ENCODE measurements at regions not wholly inside any gene's neighbourhood (a gene's known extent, or its start where the extent isn't known, plus 50 kb on each side); places are given as distances from the start of the nearest gene placed in this dataset.

GRCh38 chr1:187390215-187390818, 561.6 kb downstream of the PLA2G4A start:
- no peak overlapping the region for H3K4me3 ChIP-seq (ENCODE audit: low read length)
- DNase-seq (ENCODE audit: low read depth, low spot score), result no peak

GRCh38 chr1:187396226-187396625, 567.5 kb downstream of the PLA2G4A start:
- H3K4me3 ChIP-seq (ENCODE audit: low read length), result no peak overlapping the region
- no peak for DNase-seq (ENCODE audit: low read depth, low spot score)

- DNase-seq (ENCODE audit: low read depth, low spot score), result no peak
- H3K4me3 ChIP-seq (ENCODE audit: low read length), result no peak overlapping the region
Observed at GRCh38 chr1:187396929-187397796, 568.4 kb downstream of the PLA2G4A start.

GRCh38 chr1:187408212-187409004, 579.7 kb downstream of the PLA2G4A start:
- DNase-seq (ENCODE audit: low read depth, low spot score), result no peak
- no peak overlapping the region for H3K4me3 ChIP-seq (ENCODE audit: low read length)

- DNase-seq (ENCODE audit: low read depth, low spot score), result no peak
- no peak overlapping the region for H3K4me3 ChIP-seq (ENCODE audit: low read length)
Observed at GRCh38 chr1:187409341-187409740, 580.6 kb downstream of the PLA2G4A start.

GRCh38 chr1:187411118-187411517, 582.4 kb downstream of the PLA2G4A start:
- no peak for DNase-seq (ENCODE audit: low read depth, low spot score)
- no peak overlapping the region for H3K4me3 ChIP-seq (ENCODE audit: low read length)

- H3K4me3 ChIP-seq (ENCODE audit: low read length), result no peak overlapping the region
- no peak for DNase-seq (ENCODE audit: low read depth, low spot score)
Observed at GRCh38 chr1:187413405-187414169, 584.8 kb downstream of the PLA2G4A start.

GRCh38 chr1:187415065-187415464, 586.3 kb downstream of the PLA2G4A start:
- no peak overlapping the region for H3K4me3 ChIP-seq (ENCODE audit: low read length)
- no peak for DNase-seq (ENCODE audit: low read depth, low spot score)

GRCh38 chr1:187417520-187417919, 588.8 kb downstream of the PLA2G4A start:
- H3K4me3 ChIP-seq (ENCODE audit: low read length), result no peak overlapping the region
- DNase-seq (ENCODE audit: low read depth, low spot score), result no peak

- no peak for DNase-seq (ENCODE audit: low read depth, low spot score)
- H3K4me3 ChIP-seq (ENCODE audit: low read length), result no peak overlapping the region
Observed at GRCh38 chr1:187433598-187433997, 604.8 kb downstream of the PLA2G4A start.

- no peak overlapping the region for H3K4me3 ChIP-seq (ENCODE audit: low read length)
- DNase-seq (ENCODE audit: low read depth, low spot score), result no peak
Observed at GRCh38 chr1:187442603-187443002, 613.9 kb downstream of the PLA2G4A start.

GRCh38 chr1:187443939-187444338, 615.2 kb downstream of the PLA2G4A start:
- DNase-seq (ENCODE audit: low read depth, low spot score), result no peak
- H3K4me3 ChIP-seq (ENCODE audit: low read length), result no peak overlapping the region

GRCh38 chr1:187445066-187445465, 616.3 kb downstream of the PLA2G4A start:
- DNase-seq (ENCODE audit: low read depth, low spot score), result no peak
- H3K4me3 ChIP-seq (ENCODE audit: low read length), result no peak overlapping the region

GRCh38 chr1:187451238-187451637, 622.5 kb downstream of the PLA2G4A start:
- DNase-seq (ENCODE audit: low read depth, low spot score), result no peak
- H3K4me3 ChIP-seq (ENCODE audit: low read length), result no peak overlapping the region

- no peak overlapping the region for H3K4me3 ChIP-seq (ENCODE audit: low read length)
- DNase-seq (ENCODE audit: low read depth, low spot score), result no peak
Observed at GRCh38 chr1:187454010-187454409, 625.3 kb downstream of the PLA2G4A start.

GRCh38 chr1:187456446-187456845, 627.7 kb downstream of the PLA2G4A start:
- no peak for DNase-seq (ENCODE audit: low read depth, low spot score)
- no peak overlapping the region for H3K4me3 ChIP-seq (ENCODE audit: low read length)

GRCh38 chr1:187460093-187460492, 631.3 kb downstream of the PLA2G4A start:
- no peak overlapping the region for H3K4me3 ChIP-seq (ENCODE audit: low read length)
- no peak for DNase-seq (ENCODE audit: low read depth, low spot score)

- no peak for DNase-seq (ENCODE audit: low read depth, low spot score)
- H3K4me3 ChIP-seq (ENCODE audit: low read length), result no peak overlapping the region
Observed at GRCh38 chr1:187464320-187464719, 635.6 kb downstream of the PLA2G4A start.

GRCh38 chr1:187465441-187465840, 636.7 kb downstream of the PLA2G4A start:
- no peak for DNase-seq (ENCODE audit: low read depth, low spot score)
- H3K4me3 ChIP-seq (ENCODE audit: low read length), result no peak overlapping the region
